GM12872 (cell line): ENCODE measurements at regions not wholly inside any gene's neighbourhood (a gene's known extent, or its start where the extent isn't known, plus 50 kb on each side); places are given as distances from the start of the nearest gene placed in this dataset.

ENCODE experiments used
- CTCF ChIP-seq: IDR thresholded peaks from 3 replicates; pipeline ENCODE4 v1.5.1; 2011; ENCODE audit warnings: low read depth, mild to moderate bottlenecking, low read length, moderate library complexity; ENCODE audit not compliant: insufficient read depth

- no peak for TF ChIP-seq CTCF
These were observed 88.5 kb upstream of the NOCT start for GRCh38 chr4:138927072-138927471.

- TF ChIP-seq CTCF, result no peak
These were observed 90.1 kb upstream of the NOCT start for GRCh38 chr4:138925495-138925894.

GRCh38 chr4:138919094-138919936 is 96.3 kb upstream of the NOCT start:
- peak; percentile 46; the same call in 1 of the 3 replicates for TF ChIP-seq CTCF

GRCh38 chr4:138918169-138918869 is 97.3 kb upstream of the NOCT start:
- no peak for TF ChIP-seq CTCF

GRCh38 chr4:138916763-138917162 is 98.8 kb upstream of the NOCT start:
- no peak for TF ChIP-seq CTCF

GRCh38 chr4:138915756-138916155 is 99.8 kb upstream of the NOCT start:
- no peak for TF ChIP-seq CTCF

- no peak for TF ChIP-seq CTCF
These were observed 102.8 kb upstream of the NOCT start for GRCh38 chr4:138912704-138913340.
